Stimulated activated naive CD8-positive, alpha-beta T cell treated with anti-CD3 and anti-CD28 coated beads, Interleukin-15, Interleukin-2, amounts not matched to agents 100 ng/mL and 50 ng/mL, for 24 hours (primary cell): ENCODE measurements at regions not wholly inside any gene's neighbourhood (a gene's known extent, or its start where the extent isn't known, plus 50 kb on each side); places are given as distances from the start of the nearest gene placed in this dataset.

Experiments
- H3K27ac Mint-ChIP-seq: one replicate; pipeline ENCODE4 v1.8.0; 2021; ENCODE audit warnings: mild to moderate bottlenecking, mixed read lengths
- H3K27me3 Mint-ChIP-seq: one replicate; pipeline ENCODE4 v1.8.0; 2021; ENCODE audit warnings: mixed read lengths
- H3K36me3 Mint-ChIP-seq: one replicate; pipeline ENCODE4 v1.8.0; 2021; ENCODE audit warnings: low read depth, mixed read lengths
- H3K4me1 Mint-ChIP-seq: one replicate; pipeline ENCODE4 v1.8.0; 2021; ENCODE audit warnings: low read depth, mixed read lengths
- H3K4me3 Mint-ChIP-seq: one replicate; pipeline ENCODE4 v1.8.0; 2021; ENCODE audit warnings: mild to moderate bottlenecking, mixed read lengths
- H3K9me3 Mint-ChIP-seq: one replicate; pipeline ENCODE4 v1.8.0; 2021; ENCODE audit warnings: mixed read lengths

DNA sequence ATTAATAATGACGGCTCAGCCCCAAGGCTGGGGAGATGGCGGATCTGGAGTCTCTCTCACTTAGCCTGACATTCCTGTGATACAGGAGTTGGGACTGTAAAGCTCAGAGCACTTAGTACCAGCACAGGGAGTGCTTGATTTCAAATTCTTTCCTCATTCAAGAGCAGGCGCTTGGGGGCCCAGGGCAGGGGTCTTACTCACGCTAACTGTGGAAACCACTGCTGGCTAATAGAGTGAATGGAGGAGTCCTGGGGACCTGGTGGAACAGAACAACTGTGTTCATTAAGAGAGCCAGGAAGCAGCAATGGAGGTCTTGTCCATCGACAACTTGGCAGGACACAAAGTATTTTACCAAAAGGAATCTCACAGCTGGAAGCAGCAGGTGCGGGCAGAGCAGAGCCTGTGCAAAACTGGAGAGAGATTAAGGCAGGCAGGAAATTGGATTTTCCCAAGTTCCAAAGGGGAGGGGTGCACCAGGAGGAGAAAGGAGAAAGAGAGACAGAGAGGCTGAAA, 358.9 kb downstream of the TNS1 start:
- H3K4me3 Mint-ChIP-seq = no peak overlapping the region
- no peak overlapping the region for H3K27ac Mint-ChIP-seq
- no peaks in the 10 kb centered on the region for H3K4me1 Mint-ChIP-seq
- no peaks in the 10 kb centered on the region for H3K36me3 Mint-ChIP-seq
- no peaks in the 10 kb centered on the region for H3K9me3 Mint-ChIP-seq
- H3K27me3 Mint-ChIP-seq = no peaks in the 10 kb centered on the region

GRCh38 chr2:217642944-217643343, 359.9 kb downstream of the TNS1 start:
- no peak overlapping the region for H3K27ac Mint-ChIP-seq

GRCh38 chr2:217641960-217642359, 360.8 kb downstream of the TNS1 start:
- H3K4me3 Mint-ChIP-seq = no peak overlapping the region
- no peaks in the 10 kb centered on the region for H3K27me3 Mint-ChIP-seq
- no peaks in the 10 kb centered on the region for H3K9me3 Mint-ChIP-seq
- H3K4me1 Mint-ChIP-seq = no peaks in the 10 kb centered on the region
- H3K27ac Mint-ChIP-seq = no peak overlapping the region
- H3K36me3 Mint-ChIP-seq = no peaks in the 10 kb centered on the region

More at GRCh38 chr2:217642944-217643343, 359.9 kb downstream of the TNS1 start:
- Mint-ChIP-seq H3K4me1 (no peaks in the 10 kb centered on the region), H3K27me3 (no peaks in the 10 kb centered on the region), H3K4me3 (no peak overlapping the region), H3K36me3 (no peaks in the 10 kb centered on the region), H3K9me3 (no peaks in the 10 kb centered on the region)

- H3K27me3 Mint-ChIP-seq = no peaks in the 10 kb centered on the region
Measured at GRCh38 chr2:217639481-217639880, 363.3 kb downstream of the TNS1 start.

DNA sequence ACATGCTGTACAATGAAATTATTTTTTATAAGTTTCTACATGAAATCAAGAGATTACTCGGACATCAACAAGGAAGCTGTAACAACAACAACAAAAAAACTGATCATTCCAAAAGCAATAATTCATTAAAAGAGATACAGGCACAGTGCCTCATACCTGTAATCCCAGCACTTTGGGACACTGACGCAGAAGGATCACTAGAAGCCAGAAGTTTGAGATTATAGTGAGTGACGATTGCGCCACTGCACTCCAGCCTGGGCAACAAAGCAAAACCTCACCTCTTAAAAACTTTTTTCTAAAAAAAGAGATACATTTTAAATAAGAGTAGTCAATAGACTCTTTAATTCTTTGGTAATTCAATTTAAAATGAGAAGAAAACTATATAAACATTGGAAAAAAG, 364.3 kb downstream of the TNS1 start:
- Mint-ChIP-seq H3K36me3 (no peaks in the 10 kb centered on the region), H3K4me3 (no peak overlapping the region), H3K4me1 (no peaks in the 10 kb centered on the region), H3K9me3 (no peaks in the 10 kb centered on the region), H3K27ac (no peak overlapping the region), H3K27me3 (peaks cover 4% of the 10 kb centered on the region)

More at GRCh38 chr2:217639481-217639880, 363.3 kb downstream of the TNS1 start:
- Mint-ChIP-seq H3K9me3 (no peaks in the 10 kb centered on the region), H3K27ac (no peak overlapping the region), H3K4me1 (no peaks in the 10 kb centered on the region), H3K4me3 (no peak overlapping the region), H3K36me3 (no peaks in the 10 kb centered on the region)

GRCh38 chr2:217638031-217638430, 364.8 kb downstream of the TNS1 start:
- no peak overlapping the region for H3K27ac Mint-ChIP-seq
- no peak overlapping the region for H3K4me3 Mint-ChIP-seq
- H3K36me3 Mint-ChIP-seq = no peaks in the 10 kb centered on the region
- H3K27me3 Mint-ChIP-seq = peaks cover 4% of the 10 kb centered on the region
- no peaks in the 10 kb centered on the region for H3K9me3 Mint-ChIP-seq
- H3K4me1 Mint-ChIP-seq = no peaks in the 10 kb centered on the region

DNA sequence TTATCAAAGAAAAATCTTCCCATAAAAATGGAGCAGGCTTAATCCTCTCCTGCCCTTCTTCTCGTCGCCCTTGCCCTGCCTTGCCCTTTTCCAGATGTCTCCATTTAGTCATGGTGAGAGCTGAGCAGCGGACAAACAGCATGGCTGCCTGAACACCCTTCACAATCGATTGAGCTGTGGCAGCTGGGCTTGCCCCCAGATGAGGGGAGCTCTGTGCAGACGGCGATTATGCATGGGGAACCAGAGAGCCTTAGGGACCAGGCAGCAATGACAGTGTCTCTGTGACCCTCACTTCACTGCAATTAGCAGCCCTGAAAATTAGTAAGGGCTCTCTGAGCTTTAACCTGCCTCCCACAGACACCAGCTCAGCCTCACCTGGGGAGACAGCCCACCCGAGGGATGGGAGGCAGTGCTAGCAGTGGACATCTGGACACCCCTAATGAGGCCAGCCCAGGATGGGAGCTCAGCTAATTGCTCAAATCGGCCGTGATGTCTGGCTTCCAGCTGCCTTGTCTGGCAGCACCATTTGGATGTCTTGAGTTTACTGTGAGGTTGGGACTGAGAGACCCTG, 365.7 kb downstream of the TNS1 start:
- H3K9me3 Mint-ChIP-seq = no peaks in the 10 kb centered on the region
- peaks cover 4% of the 10 kb centered on the region for H3K27me3 Mint-ChIP-seq
- H3K4me1 Mint-ChIP-seq = no peaks in the 10 kb centered on the region
- H3K4me3 Mint-ChIP-seq = no peak overlapping the region
- H3K36me3 Mint-ChIP-seq = no peaks in the 10 kb centered on the region
- H3K27ac Mint-ChIP-seq = no peak overlapping the region

- Mint-ChIP-seq H3K9me3 (no peaks in the 10 kb centered on the region), H3K36me3 (no peaks in the 10 kb centered on the region), H3K27me3 (peaks cover 4% of the 10 kb centered on the region), H3K27ac (no peak overlapping the region), H3K4me1 (no peaks in the 10 kb centered on the region), H3K4me3 (no peak overlapping the region)
Measured at GRCh38 chr2:217636578-217636977, 366.2 kb downstream of the TNS1 start.

DNA sequence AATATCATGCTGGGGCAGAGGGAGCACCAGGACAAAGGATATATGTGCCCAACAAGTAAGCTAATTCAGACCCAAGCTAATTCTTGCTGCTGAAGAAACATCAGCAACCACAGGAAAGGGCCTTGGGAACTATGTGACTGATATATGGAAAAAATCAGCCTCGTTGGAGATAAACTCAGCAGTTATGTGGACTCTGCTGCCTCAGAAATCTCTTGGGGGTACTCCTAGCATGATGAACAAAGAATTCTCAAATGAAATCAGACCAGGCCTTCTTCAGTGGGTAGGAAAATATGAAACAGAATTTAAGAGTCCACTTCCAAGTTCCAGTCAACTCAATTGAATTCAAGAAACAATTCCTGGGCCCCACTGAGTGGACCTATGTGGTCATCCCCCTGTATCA, 367.9 kb downstream of the TNS1 start:
- H3K27ac Mint-ChIP-seq = no peak overlapping the region
- no peaks in the 10 kb centered on the region for H3K4me1 Mint-ChIP-seq
- peaks cover 10% of the 10 kb centered on the region for H3K27me3 Mint-ChIP-seq
- no peaks in the 10 kb centered on the region for H3K9me3 Mint-ChIP-seq
- H3K36me3 Mint-ChIP-seq = no peaks in the 10 kb centered on the region
- H3K4me3 Mint-ChIP-seq = no peak overlapping the region

GRCh38 chr2:217632043-217632442, 370.8 kb downstream of the TNS1 start:
- H3K27ac Mint-ChIP-seq = no peak overlapping the region

GRCh38 chr2:217631115-217631514, 371.7 kb downstream of the TNS1 start:
- Mint-ChIP-seq H3K27me3 (peaks cover 10% of the 10 kb centered on the region), H3K27ac (no peak overlapping the region), H3K4me3 (no peak overlapping the region), H3K9me3 (no peaks in the 10 kb centered on the region), H3K4me1 (no peaks in the 10 kb centered on the region), H3K36me3 (no peaks in the 10 kb centered on the region)

More at GRCh38 chr2:217632043-217632442, 370.8 kb downstream of the TNS1 start:
- H3K36me3 Mint-ChIP-seq = no peaks in the 10 kb centered on the region
- no peaks in the 10 kb centered on the region for H3K4me1 Mint-ChIP-seq
- H3K27me3 Mint-ChIP-seq = peaks cover 10% of the 10 kb centered on the region
- no peak overlapping the region for H3K4me3 Mint-ChIP-seq
- no peaks in the 10 kb centered on the region for H3K9me3 Mint-ChIP-seq

GRCh38 chr2:217629347-217629746, 373.4 kb downstream of the TNS1 start:
- H3K27me3 Mint-ChIP-seq = peaks cover 9% of the 10 kb centered on the region
- no peaks in the 10 kb centered on the region for H3K4me1 Mint-ChIP-seq
- H3K36me3 Mint-ChIP-seq = no peaks in the 10 kb centered on the region
- H3K9me3 Mint-ChIP-seq = no peaks in the 10 kb centered on the region
- no peak overlapping the region for H3K4me3 Mint-ChIP-seq
- no peak overlapping the region for H3K27ac Mint-ChIP-seq

GRCh38 chr2:217628061-217628460, 374.7 kb downstream of the TNS1 start:
- Mint-ChIP-seq H3K9me3 (no peaks in the 10 kb centered on the region), H3K27ac (no peak overlapping the region), H3K36me3 (no peaks in the 10 kb centered on the region), H3K4me1 (no peaks in the 10 kb centered on the region), H3K27me3 (peaks cover 7% of the 10 kb centered on the region), H3K4me3 (no peak overlapping the region)

GRCh38 chr2:217626926-217627325, 375.9 kb downstream of the TNS1 start:
- Mint-ChIP-seq H3K27ac (no peak overlapping the region), H3K36me3 (no peaks in the 10 kb centered on the region), H3K9me3 (no peaks in the 10 kb centered on the region), H3K4me3 (no peak overlapping the region), H3K27me3 (peaks cover 7% of the 10 kb centered on the region), H3K4me1 (no peaks in the 10 kb centered on the region)

- Mint-ChIP-seq H3K9me3 (no peaks in the 10 kb centered on the region), H3K27me3 (no peaks in the 10 kb centered on the region), H3K4me3 (no peak overlapping the region), H3K4me1 (no peaks in the 10 kb centered on the region), H3K36me3 (no peaks in the 10 kb centered on the region), H3K27ac (no peak overlapping the region)
Measured at GRCh38 chr2:217625557-217626169, 377.1 kb downstream of the TNS1 start.
